ENCODE measurements at regions not wholly inside any gene's neighbourhood (a gene's known extent, or its start where the extent isn't known, plus 50 kb on each side); places are given as distances from the start of the nearest gene placed in this dataset.

DNA sequence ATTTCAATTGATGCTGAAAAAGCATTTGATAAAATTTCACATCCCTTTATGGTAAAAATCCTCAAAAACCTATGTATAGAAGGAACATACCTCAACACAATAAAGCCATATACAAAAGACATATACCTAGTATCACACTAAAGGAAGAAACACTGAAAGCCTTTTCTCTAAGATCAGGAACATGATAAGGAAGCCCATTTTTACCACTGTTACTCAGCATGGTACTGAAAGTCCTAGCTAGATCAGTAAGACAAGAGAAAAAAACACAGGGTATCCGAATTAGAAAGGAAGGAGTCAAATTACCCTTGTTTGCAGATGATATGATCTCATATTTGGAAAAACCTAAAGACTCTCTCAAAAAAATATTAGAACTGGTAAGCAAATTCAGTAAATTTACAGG lies 350.2 kb upstream of the PDE4D start:
- ChIA-PET POLR2A (no interaction called here), SMC1A (ENCODE audit: uncharacterized antibody, unreplicated experiment) (no interaction called here), RAD21 (ENCODE audit: unreplicated experiment) (no interaction called here), CTCF (no interaction called here)
- Histone ChIP-seq H3K9me3 (replicated peaks; ENCODE audit: control insufficient read depth, insufficient read depth, low read length) (no peaks in the 10 kb centered on the region; the same call in 2 of the 3 replicates), H2AFZ (ENCODE audit: control insufficient read depth, low read depth, low read length) (no peak overlapping the region), H3K27me3 (replicated peaks in 1 of 2; ENCODE audit: control insufficient read depth in 2 of 2, insufficient read depth in 2 of 2, low read length in 1 of 2) (no peaks in the 10 kb centered on the region), H3K79me2 (ENCODE audit: control insufficient read depth, insufficient read depth, low read length) (no peaks in the 10 kb centered on the region), H3K4me2 (ENCODE audit: control insufficient read depth, insufficient read depth) (no peak overlapping the region), H3K36me3 (ENCODE audit: control insufficient read depth in 2 of 2, insufficient read depth in 2 of 2, low read length in 1 of 2) (no peaks in the 10 kb centered on the region), H4K20me1 (ENCODE audit: control insufficient read depth, insufficient read depth) (no peaks in the 10 kb centered on the region), H3K9ac (ENCODE audit: control insufficient read depth, insufficient read depth, low read length) (no peak overlapping the region), H3K27ac (ENCODE audit: control insufficient read depth, insufficient read depth) (no peak overlapping the region), H3K4me1 (ENCODE audit: control insufficient read depth, insufficient read depth, low read length) (peaks cover 1% of the 10 kb centered on the region; the same call in 1 of the 2 replicates), H3K4me3 (no peak overlapping the region)
- DNase-seq (ENCODE audit: low read depth, low spot score) (no peak), ATAC-seq (no peak), FAIRE-seq (peak; percentile 35)
- in situ Hi-C loops (cut with MboI) (no loop called here), intact Hi-C loops (cut with micrococcal nuclease; ENCODE audit: unreplicated experiment) (no loop called here)
- 15% methylated on average over 1 of the region's 1 CpG for WGBS (ENCODE audit: insufficient coverage, insufficient replicate concordance, low lambda C conversion rate, missing lambda C conversion rate)
- TF ChIP-seq IRF4 (IDR thresholded peaks at IDR 0.05; ENCODE audit: low read depth, low read length) = no peak
- TF ChIP-seq CHD4 (IDR thresholded peaks at IDR 0.05) = no peak
- no peak for TF ChIP-seq POLR2AphosphoS2 (IDR thresholded peaks at IDR 0.05; ENCODE audit: low read depth, low read length)
- no TSS peak for BruUV-seq (replicated peaks)

DNA sequence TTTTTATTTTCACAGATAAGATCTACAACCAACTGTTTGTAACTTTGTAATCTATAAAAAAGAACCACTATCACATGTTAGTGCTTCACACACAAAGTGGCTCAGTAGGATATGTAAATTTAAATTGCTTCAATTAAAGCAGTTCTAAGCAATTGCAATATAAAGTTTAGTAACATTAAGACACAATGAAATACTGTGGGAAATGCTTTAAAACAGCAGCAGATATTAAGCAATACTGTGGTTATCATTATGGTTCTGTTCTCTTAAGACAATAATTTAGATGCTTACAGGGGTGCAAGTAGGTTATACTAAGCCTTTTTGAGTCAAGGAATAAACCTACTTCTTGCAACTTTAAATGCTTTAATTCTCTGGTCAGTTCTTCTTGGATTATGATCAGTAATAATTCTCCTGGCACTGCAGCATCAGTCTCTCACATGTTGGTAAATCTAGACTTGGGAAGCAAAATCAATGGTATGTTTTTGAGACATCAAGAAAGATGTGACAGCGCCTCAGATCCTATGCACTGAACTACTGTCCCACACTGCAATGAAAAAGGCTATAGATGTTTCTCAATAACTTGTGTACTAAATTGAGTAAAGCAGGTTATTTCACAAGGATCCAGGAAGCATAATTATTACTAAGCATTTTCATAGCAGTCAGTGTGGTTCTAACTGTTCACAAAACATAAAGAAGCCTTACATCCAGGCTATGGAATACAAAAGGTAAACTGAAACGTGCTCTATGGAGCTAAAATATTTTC lies 338.7 kb upstream of the PDE4D start:
- in situ Hi-C loops (cut with MboI) (no loop called here), intact Hi-C loops (cut with micrococcal nuclease; ENCODE audit: unreplicated experiment) (no loop called here)
- Histone ChIP-seq H3K4me2 (ENCODE audit: control insufficient read depth, insufficient read depth) (no peak overlapping the region), H3K27ac (ENCODE audit: control insufficient read depth, insufficient read depth) (no peak overlapping the region), H3K27me3 (replicated peaks in 1 of 2; ENCODE audit: control insufficient read depth in 2 of 2, insufficient read depth in 2 of 2, low read length in 1 of 2) (no peaks in the 10 kb centered on the region), H2AFZ (ENCODE audit: control insufficient read depth, low read depth, low read length) (no peak overlapping the region), H3K4me3 (no peak overlapping the region), H4K20me1 (ENCODE audit: control insufficient read depth, insufficient read depth) (no peaks in the 10 kb centered on the region; the same call in 1 of the 2 replicates), H3K4me1 (ENCODE audit: control insufficient read depth, insufficient read depth, low read length) (no peaks in the 10 kb centered on the region), H3K36me3 (ENCODE audit: control insufficient read depth in 2 of 2, insufficient read depth in 2 of 2, low read length in 1 of 2) (no peaks in the 10 kb centered on the region), H3K9me3 (replicated peaks; ENCODE audit: control insufficient read depth, insufficient read depth, low read length) (no peaks in the 10 kb centered on the region), H3K9ac (ENCODE audit: control insufficient read depth, insufficient read depth, low read length) (no peak overlapping the region), H3K79me2 (ENCODE audit: control insufficient read depth, insufficient read depth, low read length) (no peaks in the 10 kb centered on the region)
- no peak for DNase-seq (ENCODE audit: low read depth, low spot score)
- ChIA-PET POLR2A (no interaction called here), RAD21 (ENCODE audit: unreplicated experiment) (no interaction called here), CTCF (no interaction called here), SMC1A (ENCODE audit: uncharacterized antibody, unreplicated experiment) (interaction anchor here (1.0 kb wide), 1 partner anchor 21 kb away, joined by 3 read pairs; no protein-coding TSS in a partner anchor)
- BruUV-seq (replicated peaks) = no TSS peak
- 47% methylated on average over 2 of the region's 2 CpGs for WGBS (ENCODE audit: insufficient coverage, insufficient replicate concordance, low lambda C conversion rate, missing lambda C conversion rate)
- ATAC-seq = no peak
- no peak for FAIRE-seq
- no peak for TF ChIP-seq JUNB (IDR thresholded peaks at IDR 0.05)
- TF ChIP-seq KAT2A (conservative IDR thresholded peaks at IDR 0.05; ENCODE audit: control insufficient read depth, low read depth, low read length) = no peak
- TF ChIP-seq, protein P1, sequence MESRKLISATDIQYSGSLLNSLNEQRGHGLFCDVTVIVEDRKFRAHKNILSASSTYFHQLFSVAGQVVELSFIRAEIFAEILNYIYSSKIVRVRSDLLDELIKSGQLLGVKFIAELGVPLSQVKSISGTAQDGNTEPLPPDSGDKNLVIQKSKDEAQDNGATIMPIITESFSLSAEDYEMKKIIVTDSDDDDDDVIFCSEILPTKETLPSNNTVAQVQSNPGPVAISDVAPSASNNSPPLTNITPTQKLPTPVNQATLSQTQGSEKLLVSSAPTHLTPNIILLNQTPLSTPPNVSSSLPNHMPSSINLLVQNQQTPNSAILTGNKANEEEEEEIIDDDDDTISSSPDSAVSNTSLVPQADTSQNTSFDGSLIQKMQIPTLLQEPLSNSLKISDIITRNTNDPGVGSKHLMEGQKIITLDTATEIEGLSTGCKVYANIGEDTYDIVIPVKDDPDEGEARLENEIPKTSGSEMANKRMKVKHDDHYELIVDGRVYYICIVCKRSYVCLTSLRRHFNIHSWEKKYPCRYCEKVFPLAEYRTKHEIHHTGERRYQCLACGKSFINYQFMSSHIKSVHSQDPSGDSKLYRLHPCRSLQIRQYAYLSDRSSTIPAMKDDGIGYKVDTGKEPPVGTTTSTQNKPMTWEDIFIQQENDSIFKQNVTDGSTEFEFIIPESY (IDR thresholded peaks at IDR 0.05) = no peak
- no peak for TF ChIP-seq FOXK2 (IDR thresholded peaks at IDR 0.05)
- TF ChIP-seq CREM (IDR thresholded peaks at IDR 0.05; ENCODE audit: low read depth) = no peak
- TF ChIP-seq IKZF2 (IDR thresholded peaks at IDR 0.05) = no peak
- TF ChIP-seq RB1 (IDR thresholded peaks at IDR 0.05; ENCODE audit: borderline replicate concordance) = no peak
- no peak for TF ChIP-seq SKIL (IDR thresholded peaks at IDR 0.05; ENCODE audit: low read depth, poor library complexity, severe bottlenecking)
- TF ChIP-seq SPI1 (IDR thresholded peaks at IDR 0.05; ENCODE audit: borderline replicate concordance, insufficient read depth, low read depth, low read length) = no peak
- TF ChIP-seq CBX5 (IDR thresholded peaks at IDR 0.05; ENCODE audit: low read depth) = no peak
